Caco-2 (cell line): ENCODE measurements at regions not wholly inside any gene's neighbourhood (a gene's known extent, or its start where the extent isn't known, plus 50 kb on each side); places are given as distances from the start of the nearest gene placed in this dataset.

ENCODE experiments used
- BruUV-seq: library from RNA; stranded (reverse); fragments of 400-500 nt; replicated peaks from 2 replicates; lab custom pipeline; 2021; lab: Mats Ljungman, UMichigan
- CTCF ChIA-PET: fragments of 300-600 bp; sonication (Branson Sonifier 250); formaldehyde crosslinking; loops from one replicate; lab custom pipeline; 2022; ENCODE audit warnings: antibody characterized with exemption; lab: Charles Lee
- POLR2A ChIA-PET: fragments of 300-600 bp; sonication (Branson Sonifier 250); formaldehyde crosslinking; loops from one replicate; lab custom pipeline; 2022; ENCODE audit warnings: antibody characterized with exemption; lab: Charles Lee
- DNase-seq, 2 experiments: peaks; one replicate each; pipeline versions ENCODE4 v3.0.0 to v3.0.0-alpha.2; 2020 to 2022
- H3K27me3 ChIP-seq: replicated peaks from 2 replicates; pipeline ENCODE4 v1.6.0; 2011; ENCODE audit warnings: low read length; ENCODE audit not compliant: control insufficient read depth, insufficient read depth
- H3K36me3 ChIP-seq: 2 replicates; pipeline ENCODE4 v1.5.1; 2011; ENCODE audit warnings: low read length; ENCODE audit not compliant: control insufficient read depth, insufficient read depth
- H3K4me1 ChIP-seq: fragments of 250-450 bp; sonication (Bioruptor Pico); 2 replicates; pipeline ENCODE4 v1.5.1; 2020; ENCODE audit warnings: mild to moderate bottlenecking
- H3K4me3 ChIP-seq: 2 replicates; pipeline ENCODE4 v1.5.1; 2011; ENCODE audit warnings: low read depth, mild to moderate bottlenecking, control low read depth, low read length
- H3K9me3 ChIP-seq: fragments of 250-450 bp; sonication (Bioruptor Pico); 2 replicates; pipeline ENCODE4 v1.5.1; 2020; ENCODE audit warnings: mild to moderate bottlenecking, moderate library complexity
- H3K27ac Mint-ChIP-seq: one replicate; pipeline ENCODE4 v1.8.0; 2022; ENCODE audit warnings: mixed read lengths; ENCODE audit not compliant: unreplicated experiment
- H3K27me3 Mint-ChIP-seq: one replicate; pipeline ENCODE4 v1.8.0; 2022; ENCODE audit warnings: mixed read lengths; ENCODE audit not compliant: insufficient read depth, unreplicated experiment
- H3K36me3 Mint-ChIP-seq: one replicate; pipeline ENCODE4 v1.8.0; 2022; ENCODE audit warnings: mild to moderate bottlenecking, mixed read lengths; ENCODE audit not compliant: insufficient read depth, unreplicated experiment
- H3K4me1 Mint-ChIP-seq: one replicate; pipeline ENCODE4 v1.8.0; 2022; ENCODE audit warnings: low read depth, mixed read lengths; ENCODE audit not compliant: unreplicated experiment
- H3K4me3 Mint-ChIP-seq: one replicate; pipeline ENCODE4 v1.8.0; 2022; ENCODE audit warnings: mild to moderate bottlenecking, moderate library complexity, mixed read lengths; ENCODE audit not compliant: unreplicated experiment
- H3K9me3 Mint-ChIP-seq: one replicate; pipeline ENCODE4 v1.8.0; 2022; ENCODE audit warnings: mixed read lengths; ENCODE audit not compliant: unreplicated experiment
- CTCF ChIP-seq, 2 experiments: fragments of 200-600 bp in 1 of 2; IDR thresholded peaks; 1 replicate in 1 of 2; 2 replicates in 1 of 2; pipeline versions ENCODE4 v1.5.1 to v1.8.0; 2011 to 2022; ENCODE audit warnings: antibody characterized with exemption in 1 of 2, control low read depth in 1 of 2, inconsistent platforms in 1 of 2, low read depth in 1 of 2, low read length in 1 of 2, mild to moderate bottlenecking in 1 of 2, moderate library complexity in 1 of 2; ENCODE audit not compliant: insufficient read depth in 1 of 2, severe bottlenecking in 1 of 2, unreplicated experiment in 1 of 2
- intact Hi-C: fragments of 100-400 bp; cut with micrococcal nuclease; formaldehyde crosslinking; loops from one replicate; pipeline ENCODE4 v1.10.0; 2022; ENCODE audit not compliant: unreplicated experiment

- Histone ChIP-seq H3K4me1 (no peaks in the 10 kb centered on the region), H3K36me3 (no peaks in the 10 kb centered on the region), H3K9me3 (no peaks in the 10 kb centered on the region), H3K4me3 (no peak overlapping the region), H3K27me3 (no peaks in the 10 kb centered on the region)
- no peaks in the 10 kb centered on the region for H3K36me3 Mint-ChIP-seq
- POLR2A ChIA-PET: no interaction called here
- intact Hi-C loops: no loop called here
- CTCF ChIA-PET: no interaction called here
- no TSS peak for BruUV-seq
- peaks cover 3% of the 10 kb centered on the region for H3K27me3 Mint-ChIP-seq
- H3K27ac Mint-ChIP-seq: no peak overlapping the region
- no peak for TF ChIP-seq CTCF (IDR thresholded peaks at IDR 0.05; ENCODE audit: insufficient read depth in 1 of 2, low read depth in 1 of 2, low read length in 1 of 2, severe bottlenecking in 1 of 2, unreplicated experiment in 1 of 2)
- H3K9me3 Mint-ChIP-seq: no peaks in the 10 kb centered on the region
- no peaks in the 10 kb centered on the region for H3K4me1 Mint-ChIP-seq
- H3K4me3 Mint-ChIP-seq: no peak overlapping the region
- no peak for DNase-seq
These were observed 1315.1 kb downstream of the SUCLG1 start for GRCh38 chr2:83143946-83144345.

GRCh38 chr2:83142934-83143333 is 1316.1 kb downstream of the SUCLG1 start:
- Mint-ChIP-seq H3K27me3 (peaks cover 3% of the 10 kb centered on the region), H3K27ac (no peak overlapping the region), H3K4me1 (no peaks in the 10 kb centered on the region), H3K9me3 (no peaks in the 10 kb centered on the region), H3K4me3 (no peak overlapping the region), H3K36me3 (no peaks in the 10 kb centered on the region)
- POLR2A ChIA-PET: interaction anchor here (0.6 kb wide), 1 partner anchor 49 kb away, joined by 4 read pairs; no protein-coding TSS in a partner anchor
- intact Hi-C loops: no loop called here
- no peaks in the 10 kb centered on the region for H3K27me3 ChIP-seq
- no peak overlapping the region for H3K4me3 ChIP-seq
- no peaks in the 10 kb centered on the region for H3K36me3 ChIP-seq
- no TSS peak for BruUV-seq
- DNase-seq: no peak
- H3K9me3 ChIP-seq: no peaks in the 10 kb centered on the region
- no peak for TF ChIP-seq CTCF (IDR thresholded peaks at IDR 0.05; ENCODE audit: insufficient read depth in 1 of 2, low read depth in 1 of 2, low read length in 1 of 2, severe bottlenecking in 1 of 2, unreplicated experiment in 1 of 2)
- CTCF ChIA-PET: no interaction called here
- no peaks in the 10 kb centered on the region for H3K4me1 ChIP-seq

- Histone ChIP-seq H3K27me3 (no peaks in the 10 kb centered on the region), H3K9me3 (no peaks in the 10 kb centered on the region), H3K4me1 (no peaks in the 10 kb centered on the region), H3K4me3 (no peak overlapping the region), H3K36me3 (no peaks in the 10 kb centered on the region)
- no peaks in the 10 kb centered on the region for H3K27me3 Mint-ChIP-seq
- no peaks in the 10 kb centered on the region for H3K4me1 Mint-ChIP-seq
- peaks cover 1% of the 10 kb centered on the region for H3K9me3 Mint-ChIP-seq
- ChIA-PET CTCF (no interaction called here), POLR2A (no interaction called here)
- H3K4me3 Mint-ChIP-seq: no peak overlapping the region
- intact Hi-C loops: no loop called here
- no peak overlapping the region for H3K27ac Mint-ChIP-seq
- BruUV-seq: no TSS peak
- no peak for TF ChIP-seq CTCF (IDR thresholded peaks at IDR 0.05; ENCODE audit: insufficient read depth in 1 of 2, low read depth in 1 of 2, low read length in 1 of 2, severe bottlenecking in 1 of 2, unreplicated experiment in 1 of 2)
- no peak for DNase-seq
- H3K36me3 Mint-ChIP-seq: no peaks in the 10 kb centered on the region
These were observed 1343.5 kb downstream of the SUCLG1 start for GRCh38 chr2:83115606-83116005.
